Activated CD8-positive, alpha-beta memory T cell treated with anti-CD3 and anti-CD28 coated beads for 24 hours (primary cell): ENCODE measurements at regions not wholly inside any gene's neighbourhood (a gene's known extent, or its start where the extent isn't known, plus 50 kb on each side); places are given as distances from the start of the nearest gene placed in this dataset.

Experiments
- DNase-seq: peaks from one replicate; pipeline ENCODE4 v3.0.0-alpha.2; 2020

DNA sequence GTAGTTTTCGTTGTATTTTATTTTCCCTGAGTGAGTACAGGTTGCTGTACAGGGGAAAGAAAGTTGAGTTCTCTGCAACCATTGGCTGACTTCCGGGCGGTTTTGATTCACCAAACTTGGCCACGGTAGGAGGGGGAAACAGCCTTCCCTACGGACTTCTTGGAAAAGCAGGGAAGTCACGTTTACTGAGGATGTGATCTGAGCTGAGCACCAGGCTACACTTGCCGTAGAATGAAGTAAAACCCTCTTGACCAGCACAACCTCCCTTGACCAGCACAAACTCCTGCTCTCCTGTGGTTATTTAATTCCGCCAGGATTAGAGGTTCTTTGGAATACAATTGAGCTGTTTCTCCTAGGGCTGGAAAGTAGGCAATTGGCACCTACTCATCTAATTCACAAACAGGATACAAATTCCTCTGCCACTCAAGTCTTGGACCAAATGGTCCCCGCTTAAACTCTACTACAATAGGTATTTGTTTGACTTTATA lies 242.0 kb upstream of the RBFOX1 start:
- DNase-seq: no peak

DNA sequence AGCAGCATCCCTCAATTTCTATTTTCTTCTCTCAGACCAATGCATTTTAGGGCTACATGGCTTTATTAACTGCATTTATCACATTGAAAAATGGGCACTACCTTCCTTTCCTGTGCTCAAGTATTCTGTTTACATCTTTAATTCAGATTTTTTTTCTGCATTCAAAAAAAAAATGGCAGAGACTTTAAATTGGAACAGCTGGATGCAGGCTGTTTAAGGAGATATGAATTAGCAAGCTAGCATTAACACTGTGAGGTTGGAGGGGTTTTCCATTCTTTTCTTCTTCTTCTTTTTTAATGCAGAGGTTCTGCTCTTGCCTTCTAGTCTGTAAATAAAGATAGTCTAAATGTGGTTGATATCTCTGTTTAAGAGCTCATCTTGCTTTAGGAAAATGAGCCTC lies 242.9 kb upstream of the RBFOX1 start:
- no peak for DNase-seq

DNA sequence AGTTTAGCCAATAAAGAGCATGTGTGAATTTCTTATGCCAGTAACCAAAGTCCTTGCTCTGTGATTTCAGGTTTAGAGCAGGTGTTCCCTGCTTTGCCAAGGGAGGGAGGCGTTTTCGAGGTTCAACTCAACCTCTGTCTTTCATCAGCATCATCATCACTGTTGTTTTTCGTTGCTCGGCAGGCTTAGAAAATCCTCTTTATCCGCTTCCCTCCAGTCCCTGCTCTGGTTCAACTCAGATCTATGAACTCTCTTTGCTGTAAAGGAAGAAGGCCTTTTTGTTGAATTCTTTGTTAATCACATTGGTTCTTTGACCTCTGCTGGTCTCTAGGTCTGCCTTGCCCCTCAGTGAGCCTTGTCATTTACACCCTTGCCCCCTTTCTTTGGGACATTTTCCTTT lies 243.9 kb upstream of the RBFOX1 start:
- no peak for DNase-seq

DNA sequence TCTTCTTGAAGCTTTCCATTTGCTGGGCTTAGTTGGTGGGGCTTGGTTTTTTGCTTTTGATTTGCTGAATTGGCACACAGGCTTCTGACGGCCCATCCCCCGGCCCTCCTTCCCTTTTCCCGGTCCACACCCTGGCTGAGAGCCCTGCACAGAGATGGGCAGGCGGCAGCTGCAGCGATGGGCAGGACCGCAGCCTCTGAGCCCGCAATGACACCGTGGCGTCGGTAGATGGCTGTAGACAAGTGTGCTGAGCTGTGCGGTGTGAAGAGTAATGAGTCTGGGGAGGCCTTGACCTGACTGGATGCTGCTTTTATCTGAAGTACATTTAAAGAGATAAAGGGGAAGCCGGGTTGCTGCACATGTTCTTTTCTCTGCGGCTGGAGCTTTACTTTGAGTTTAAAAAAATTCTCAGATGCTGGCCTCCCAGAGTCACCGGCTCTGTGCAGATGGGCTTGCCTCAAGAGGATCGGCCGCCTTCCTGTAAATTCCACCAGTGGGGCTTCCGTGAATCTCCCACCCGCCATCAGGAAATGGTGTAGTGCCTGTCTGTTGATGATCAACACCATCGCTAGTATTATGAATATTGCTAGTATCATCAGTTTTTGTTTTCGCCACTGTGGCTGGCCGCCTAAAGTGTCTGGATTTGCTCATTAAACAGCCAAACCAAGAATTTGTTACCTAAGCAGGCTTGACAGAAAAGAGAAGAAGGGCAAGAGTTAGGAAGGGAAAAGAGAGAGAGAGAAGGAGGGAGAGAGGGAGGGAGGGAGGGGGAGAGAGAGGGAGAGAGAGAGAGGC lies 245.6 kb upstream of the RBFOX1 start:
- DNase-seq: no peak

DNA sequence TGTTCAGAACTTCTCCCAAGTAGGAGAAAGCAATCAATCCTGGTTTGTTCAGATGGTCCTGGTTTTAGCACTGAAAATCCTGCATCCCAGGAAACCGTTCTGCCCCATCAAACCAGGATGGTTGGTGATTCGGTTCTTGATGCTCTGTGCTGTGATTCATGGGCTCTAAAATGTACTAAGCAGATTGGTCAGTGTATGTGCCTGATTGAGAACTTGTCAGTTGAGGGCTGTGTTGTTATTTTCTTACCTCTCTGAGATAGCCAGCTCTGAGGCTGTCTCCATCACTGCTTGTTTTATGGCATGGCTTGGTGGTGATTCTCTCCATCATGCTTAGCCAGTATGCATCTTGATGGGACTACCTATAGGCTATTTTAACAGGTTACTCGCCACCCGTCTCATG lies 246.9 kb upstream of the RBFOX1 start:
- no peak for DNase-seq

DNA sequence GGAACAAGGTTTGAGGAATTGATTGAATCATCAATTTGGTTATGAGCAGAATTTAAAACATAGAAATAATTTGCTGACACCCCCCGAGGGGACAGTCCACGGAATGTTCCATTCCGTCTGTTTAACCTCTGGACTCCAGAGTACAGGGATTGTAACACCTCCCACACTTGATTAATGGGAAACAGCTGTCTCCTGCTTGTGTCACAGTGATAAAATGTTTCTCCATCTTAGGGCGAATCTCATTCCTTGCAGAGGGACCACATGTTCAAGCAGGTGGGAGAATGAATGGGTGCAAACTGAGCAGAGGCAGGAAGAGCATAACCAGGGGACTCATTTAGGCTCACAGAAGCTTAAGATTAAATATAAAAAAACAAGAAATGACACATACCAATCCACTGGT lies 249.5 kb upstream of the RBFOX1 start:
- no peak for DNase-seq

DNA sequence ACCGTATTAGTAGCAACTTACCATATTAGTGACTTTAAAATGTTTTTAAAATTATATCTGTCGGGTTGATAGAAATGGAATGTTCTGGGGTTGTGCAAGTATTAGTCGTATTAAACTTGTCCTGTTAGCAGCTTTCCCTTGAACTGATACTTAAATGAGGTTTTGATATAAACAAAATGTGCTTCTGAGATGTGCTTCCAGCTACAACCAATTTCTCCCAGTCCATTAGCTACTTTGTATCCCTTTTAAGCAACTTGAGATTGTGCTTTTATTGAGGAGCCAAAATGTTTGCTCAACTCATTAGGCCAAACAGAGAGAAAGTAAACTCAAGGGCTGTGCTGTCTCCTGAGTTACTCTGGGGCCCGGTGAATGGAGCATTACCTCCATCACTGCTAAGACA lies 255.0 kb upstream of the RBFOX1 start:
- DNase-seq: no peak

DNA sequence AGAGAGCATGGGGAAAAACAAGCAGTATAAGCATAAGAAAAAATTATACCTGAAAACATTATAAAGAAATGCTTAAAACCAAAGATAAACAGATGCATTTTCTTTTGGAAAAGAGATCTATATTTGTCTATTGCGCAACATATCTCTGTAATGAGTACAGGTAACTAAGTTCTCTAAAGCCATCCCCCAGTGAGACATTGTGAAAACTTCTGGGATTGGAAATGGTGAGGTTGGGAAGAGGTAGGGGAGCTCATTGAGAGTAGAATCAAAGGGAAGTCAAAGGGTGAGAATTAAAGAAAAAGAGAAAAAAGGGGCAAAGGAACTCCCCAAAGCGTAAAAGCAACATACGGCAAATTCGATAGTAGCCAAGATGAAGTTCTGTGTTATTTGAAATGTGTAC lies 257.9 kb upstream of the RBFOX1 start:
- no peak for DNase-seq

DNA sequence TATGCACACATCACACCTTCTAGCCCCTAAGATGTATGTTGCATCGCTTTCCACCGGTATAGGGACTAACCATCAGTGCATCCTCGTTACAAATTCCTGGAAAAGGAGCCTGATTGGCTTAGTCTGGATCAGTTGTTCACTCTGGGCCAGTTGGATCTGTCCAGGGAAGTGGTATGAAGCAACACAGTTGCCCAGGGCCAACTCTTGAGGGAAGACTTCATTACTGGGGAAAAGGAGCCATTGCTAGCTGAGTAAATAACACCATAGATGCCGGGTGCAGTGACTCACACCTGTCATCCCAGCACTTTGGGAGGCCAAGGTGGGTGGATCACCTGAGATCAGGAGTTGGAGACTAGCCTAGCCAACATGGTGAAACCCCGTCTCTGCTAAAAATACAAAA lies 275.2 kb upstream of the RBFOX1 start:
- no peak for DNase-seq

DNA sequence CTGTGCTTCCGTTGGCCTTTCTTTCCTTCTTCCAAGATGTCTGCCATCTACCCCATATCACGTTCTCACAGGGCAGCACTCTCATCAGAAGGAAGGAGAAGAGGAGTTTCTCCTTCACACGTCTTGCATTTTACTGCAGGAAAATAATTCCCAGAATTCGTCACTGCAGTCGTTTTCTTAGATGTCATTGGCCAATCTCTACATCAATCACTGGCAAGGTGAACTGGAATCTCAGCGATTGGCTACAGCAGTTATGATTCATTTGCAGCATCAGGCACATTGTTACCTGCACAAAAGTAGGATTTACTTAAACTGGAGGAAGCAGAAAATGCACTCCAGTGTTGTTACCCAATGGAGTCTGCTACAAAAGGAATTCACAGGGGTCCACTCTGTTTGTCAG lies 277.2 kb upstream of the RBFOX1 start:
- no peak for DNase-seq

DNA sequence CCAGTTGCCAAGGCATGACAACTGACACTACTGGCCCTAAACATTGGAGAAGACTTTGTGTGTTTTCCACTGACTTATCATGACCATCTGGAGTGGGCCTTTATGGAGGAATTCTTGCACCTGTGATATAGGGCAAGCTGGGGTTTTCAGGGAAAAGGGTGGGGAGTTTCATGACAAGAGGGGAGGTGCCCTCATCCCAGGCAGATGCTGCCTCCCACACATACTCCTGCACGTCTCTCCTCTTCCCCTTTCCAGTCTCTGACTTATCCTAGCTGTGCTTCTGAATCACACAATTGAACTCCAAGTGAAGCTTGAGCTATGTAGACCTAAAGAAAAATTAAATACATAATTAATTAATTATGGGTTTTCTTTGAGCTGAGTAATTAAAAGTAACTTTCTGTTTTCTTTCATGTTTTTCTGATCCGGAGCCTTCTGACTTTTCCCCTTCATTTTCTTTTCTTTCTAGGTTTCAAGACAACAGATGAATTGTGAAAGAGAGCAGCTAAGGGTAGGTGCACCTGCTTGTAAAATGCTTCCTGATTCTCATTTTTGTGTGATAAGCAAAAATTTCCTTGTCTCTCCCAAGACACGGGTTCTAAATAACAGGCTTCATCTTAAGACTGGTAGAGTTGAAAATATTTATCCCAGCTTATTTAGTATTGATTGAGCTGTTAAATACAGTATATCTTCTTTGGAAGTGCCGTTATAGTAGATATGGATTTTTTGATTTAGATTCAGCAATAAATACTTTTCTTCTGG lies 280.9 kb upstream of the RBFOX1 start:
- DNase-seq: no peak

DNA sequence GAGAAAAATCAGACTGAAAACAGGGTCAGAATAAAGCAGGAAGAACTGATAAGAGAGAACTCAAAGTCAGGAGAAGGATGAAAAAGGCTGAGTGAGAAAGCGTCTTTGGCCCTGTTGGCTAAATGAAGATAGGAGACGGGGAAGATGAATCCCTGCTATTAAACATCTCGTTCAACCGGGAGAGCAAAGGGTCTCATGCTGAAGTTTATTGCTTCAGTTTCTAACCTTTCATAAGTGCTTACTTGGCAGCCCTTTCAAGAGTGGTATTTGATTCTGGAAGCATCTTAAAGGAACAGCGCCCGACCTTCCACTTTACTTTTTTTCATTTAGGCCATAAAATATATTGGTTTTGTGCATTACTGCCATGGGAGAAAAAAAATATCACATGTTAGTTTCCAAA lies 288.3 kb upstream of the RBFOX1 start:
- no peak for DNase-seq

DNA sequence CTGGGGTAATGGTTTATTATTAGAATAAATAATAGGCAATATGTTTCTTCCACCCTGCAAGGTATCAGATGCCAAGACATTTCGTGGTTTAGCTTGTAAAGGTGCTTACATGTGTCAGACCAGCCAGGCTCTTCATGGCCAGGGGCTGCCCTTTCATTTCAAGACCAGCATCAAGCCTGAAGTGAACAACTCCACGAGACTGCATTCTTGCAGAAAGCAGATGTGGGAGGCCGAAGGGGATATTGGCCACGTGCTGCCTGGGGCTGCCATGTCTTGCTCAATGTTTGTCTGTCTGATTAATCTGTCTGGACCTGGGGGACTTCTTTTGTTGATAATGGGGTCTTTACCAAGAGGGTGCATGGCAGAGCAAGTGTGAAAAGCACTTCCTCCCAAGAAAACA lies 294.2 kb upstream of the RBFOX1 start:
- no peak for DNase-seq

DNA sequence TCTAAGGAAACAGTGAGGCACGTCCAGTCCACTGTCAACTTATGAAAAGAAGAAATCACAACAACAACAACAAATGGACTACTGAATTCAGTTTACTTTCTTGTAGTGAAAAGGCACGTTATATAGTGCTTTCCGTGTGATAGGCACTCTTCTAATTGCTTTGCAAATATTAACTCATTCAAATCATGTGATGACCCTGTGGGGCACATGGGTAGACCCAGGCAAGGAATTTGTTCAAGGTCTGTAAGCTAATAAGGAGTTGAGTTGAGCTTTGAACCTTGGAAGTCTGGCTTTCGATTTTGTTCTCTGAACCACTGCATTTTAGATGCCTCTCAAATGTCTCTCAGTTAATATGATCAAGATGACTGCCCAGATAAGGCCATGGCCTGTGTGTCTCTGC lies 295.1 kb upstream of the RBFOX1 start:
- no peak for DNase-seq

DNA sequence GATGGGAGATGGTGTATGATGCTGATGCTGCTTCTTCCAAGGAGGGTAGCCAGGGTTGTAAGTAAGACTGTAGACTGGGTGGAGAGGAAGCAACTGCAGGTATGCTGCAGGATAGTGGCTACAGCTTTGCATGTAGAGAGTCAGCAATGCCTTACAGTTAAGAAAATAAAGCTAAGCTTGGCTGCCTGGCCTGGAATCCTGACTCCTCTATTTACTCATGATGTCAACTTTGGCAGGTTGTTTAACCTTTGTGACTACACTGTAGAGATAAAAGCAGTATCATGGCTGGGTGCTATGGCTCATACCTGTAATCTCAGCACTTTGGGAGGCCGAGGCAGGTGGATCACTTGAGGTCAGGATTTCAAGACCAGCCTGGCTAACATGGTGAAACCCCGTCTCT lies 301.6 kb upstream of the RBFOX1 start:
- no peak for DNase-seq

DNA sequence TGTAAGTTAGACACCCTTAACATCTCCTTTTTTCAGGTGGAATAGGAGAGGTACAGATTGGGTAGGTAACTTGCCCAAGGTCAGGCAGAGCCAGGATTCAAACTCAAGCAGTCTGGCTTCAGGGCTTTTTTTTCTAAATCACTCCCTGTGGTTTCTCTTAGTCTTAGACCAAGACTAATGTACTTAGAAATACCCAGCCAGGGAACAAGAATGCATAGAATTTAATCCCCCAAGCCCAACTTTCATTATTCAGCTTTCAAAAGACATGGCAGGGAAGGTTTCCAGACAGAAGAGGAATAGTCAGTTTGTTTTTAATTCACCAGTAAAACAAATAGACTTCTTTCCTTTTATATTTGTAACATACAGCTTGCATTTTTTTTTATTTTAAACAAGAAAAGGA lies 305.2 kb upstream of the RBFOX1 start:
- no peak for DNase-seq

DNA sequence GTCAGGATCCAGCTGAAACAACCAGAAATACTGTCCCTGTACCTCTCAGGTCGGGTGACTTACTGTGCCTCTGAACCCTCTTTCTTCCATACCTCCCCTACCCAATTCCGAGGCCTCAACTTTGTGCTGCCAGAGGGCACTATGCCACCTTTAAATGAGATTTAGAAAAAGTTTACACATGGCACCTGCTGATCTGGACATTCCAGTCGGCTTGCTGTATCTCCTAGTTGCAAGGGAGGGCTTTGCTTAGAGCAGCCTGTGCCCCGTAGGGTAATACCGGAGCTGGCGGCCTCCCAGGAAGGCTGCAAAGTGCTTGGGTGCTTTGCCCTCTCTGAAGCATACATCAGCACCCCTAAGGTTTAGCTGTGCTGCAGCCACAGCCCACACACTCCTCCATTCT lies 306.0 kb upstream of the RBFOX1 start:
- no peak for DNase-seq

DNA sequence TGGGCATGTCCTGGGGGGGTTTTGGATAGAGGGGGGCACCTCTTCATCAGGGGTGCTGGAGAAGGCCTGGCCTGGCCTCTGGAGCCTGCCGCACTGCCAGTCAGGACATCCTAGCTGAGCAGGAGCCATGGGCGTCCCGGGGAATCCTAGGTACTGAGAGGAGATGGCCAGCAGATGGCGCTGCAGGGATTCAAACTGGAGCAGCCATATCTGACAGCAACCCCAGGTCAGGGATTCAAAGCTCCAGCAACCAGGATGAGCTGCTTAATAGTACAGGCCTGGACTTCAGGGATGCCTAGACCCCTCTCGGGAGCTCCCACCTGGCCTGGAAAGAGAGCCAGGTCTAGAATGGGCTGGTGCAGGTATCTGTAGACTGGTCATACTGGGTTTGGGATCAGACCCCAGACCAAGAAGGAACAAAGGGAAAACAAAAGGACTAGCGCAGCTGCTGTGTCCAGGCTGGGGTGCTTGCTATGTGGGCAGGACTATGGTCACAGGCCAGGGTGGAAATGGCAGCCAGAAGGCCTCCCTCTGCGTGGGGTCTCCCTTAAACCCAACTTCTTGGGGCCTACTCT lies 306.9 kb upstream of the RBFOX1 start:
- DNase-seq: peak; percentile 54

DNA sequence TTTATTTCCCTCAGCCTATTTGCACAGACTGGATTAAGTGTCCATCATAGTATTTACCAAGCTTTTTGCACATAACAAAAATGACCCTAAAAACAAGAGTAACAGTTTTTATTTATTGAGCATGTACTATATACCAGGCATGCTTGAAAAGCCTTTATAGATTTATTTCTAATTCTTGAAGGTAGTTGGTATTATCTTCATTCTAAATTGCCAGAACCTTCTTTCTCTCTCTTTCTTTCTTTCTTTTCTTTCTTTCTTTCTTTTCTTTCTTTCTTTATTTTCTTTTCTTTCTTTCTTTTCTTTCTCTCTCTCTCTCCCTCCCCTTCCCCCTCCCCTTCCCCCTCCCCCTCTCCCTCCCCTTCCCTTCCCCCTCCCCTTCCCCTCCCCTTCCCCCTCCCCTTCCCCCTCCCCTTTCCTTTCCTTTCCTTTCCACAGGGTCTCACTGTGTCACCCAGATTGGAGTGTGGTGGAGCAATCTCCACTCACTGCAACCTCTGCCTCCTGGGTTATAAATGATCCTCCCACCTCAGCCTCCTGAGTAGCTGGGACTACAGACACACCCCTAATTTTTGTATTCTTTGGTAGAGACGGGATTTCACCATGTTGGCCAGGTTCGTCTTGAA lies 310.9 kb upstream of the RBFOX1 start:
- no peak for DNase-seq

DNA sequence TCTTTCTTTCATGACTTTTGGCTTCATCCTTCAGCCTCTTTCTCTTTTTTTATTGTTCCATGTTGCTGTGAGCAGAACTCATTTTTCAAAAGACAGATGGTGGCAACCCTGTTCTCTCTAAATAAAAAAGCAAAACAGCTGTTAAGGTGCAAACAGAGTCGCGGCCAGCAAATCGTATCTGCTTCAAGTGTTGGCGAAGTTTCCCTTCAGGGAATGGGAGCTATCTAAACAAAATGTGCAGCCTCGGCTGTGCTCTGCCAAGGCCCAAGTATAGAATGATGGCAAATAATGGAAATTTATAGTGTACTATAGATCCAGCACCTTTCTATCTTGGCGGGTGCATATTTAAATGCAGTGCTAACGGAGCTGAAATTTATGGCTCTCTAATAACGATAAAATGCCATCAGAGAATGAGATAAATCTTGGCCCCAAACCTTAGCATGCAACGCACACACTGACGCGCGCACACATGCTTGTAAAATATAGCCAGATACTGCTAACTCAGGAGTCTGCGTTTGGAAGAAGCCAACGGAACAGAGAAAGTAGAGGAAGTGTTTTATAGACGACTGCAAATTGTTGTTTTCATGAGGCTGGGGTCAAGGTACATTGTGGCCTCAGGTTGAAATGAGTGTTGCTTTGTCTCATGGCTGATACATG lies 315.5 kb upstream of the RBFOX1 start:
- no peak for DNase-seq

DNA sequence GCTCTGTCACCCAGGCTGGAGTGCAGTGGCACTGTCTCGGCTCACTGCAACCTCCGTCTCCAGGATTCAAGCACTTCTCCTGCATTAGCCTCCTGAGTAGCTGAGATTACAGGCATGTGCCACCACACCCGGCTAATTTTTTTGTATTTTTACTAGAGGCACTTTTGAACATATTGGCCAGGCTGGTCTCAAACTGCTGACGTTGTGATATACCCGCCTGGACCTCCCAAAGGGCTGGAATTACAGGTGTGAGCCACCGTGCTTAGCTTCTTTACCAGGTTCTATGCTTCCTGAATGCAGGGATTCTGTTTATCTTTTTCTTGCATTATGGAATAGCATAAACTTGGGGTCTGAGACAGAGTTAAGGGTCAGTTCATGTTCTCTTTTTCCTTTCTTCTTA lies 317.9 kb upstream of the RBFOX1 start:
- DNase-seq: no peak

DNA sequence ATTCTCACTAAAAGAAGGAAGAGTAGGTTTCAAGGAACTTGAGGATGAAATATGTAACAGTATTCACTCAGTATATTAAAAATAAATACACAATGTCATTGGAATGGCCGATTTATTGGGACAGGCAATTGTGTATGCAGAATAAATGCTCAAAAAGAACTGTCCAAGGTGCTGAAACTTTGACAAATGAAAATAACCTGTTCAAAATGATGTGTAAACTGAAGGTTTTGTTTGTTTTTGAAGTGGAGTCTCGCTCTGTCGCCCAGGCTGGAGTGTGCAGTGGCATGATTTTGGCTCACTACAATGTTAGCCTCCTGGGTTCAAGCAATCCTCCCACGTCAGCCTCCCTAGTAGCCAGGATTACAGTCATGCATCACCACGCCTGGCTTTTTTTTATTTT lies 318.7 kb upstream of the RBFOX1 start:
- no peak for DNase-seq

DNA sequence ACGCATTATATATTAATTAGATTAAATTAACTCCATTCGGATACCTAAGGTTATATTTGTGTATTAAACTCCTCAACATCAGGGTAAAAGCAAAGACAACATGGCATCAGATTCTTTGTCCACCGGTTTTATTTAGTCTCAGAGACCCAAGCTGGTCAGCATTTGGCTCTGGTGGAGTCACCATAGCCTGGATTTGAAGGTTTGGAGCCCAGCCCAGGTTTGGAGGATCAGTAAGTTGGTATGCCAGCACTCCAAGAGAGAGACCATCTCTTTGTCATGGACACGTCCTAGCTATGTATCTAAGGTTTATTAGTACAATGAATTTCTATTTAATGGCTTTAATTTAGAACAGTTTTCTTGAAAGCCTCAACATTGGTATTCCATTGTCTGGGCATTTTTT lies 328.4 kb upstream of the RBFOX1 start:
- DNase-seq: no peak
